Vagina (tissue), 2 donors: ENCODE measurements at regions not wholly inside any gene's neighbourhood (a gene's known extent, or its start where the extent isn't known, plus 50 kb on each side); places are given as distances from the start of the nearest gene placed in this dataset.

ENCODE experiments used
- DNase-seq, 2 donors: peaks; one replicate each; pipeline ENCODE4 v3.0.0-alpha.2; 2017; ENCODE audit errors: extremely low spot score in 2 of 2
- H3K27ac ChIP-seq: fragments of 200-600 bp; sonication (generic); one replicate; pipeline ENCODE4 v1.5.1; 2019
- H3K27me3 ChIP-seq: fragments of 200-600 bp; sonication (generic); one replicate; pipeline ENCODE4 v1.5.1; 2019
- H3K36me3 ChIP-seq, 2 donors: fragments of 200-600 bp; sonication (generic); one replicate each; pipeline ENCODE4 v1.5.1; 2017 to 2019
- H3K4me1 ChIP-seq: fragments of 200-600 bp; sonication (generic); one replicate; pipeline ENCODE4 v1.5.1; 2019
- H3K4me3 ChIP-seq, 2 donors: fragments of 200-600 bp; sonication (generic); 1 replicate in 1 of 2; 2 replicates in 1 of 2; pipeline ENCODE4 v1.5.1; 2016 to 2019
- H3K9me3 ChIP-seq: fragments of 200-600 bp; sonication (generic); one replicate; pipeline ENCODE4 v1.5.1; 2019
- CTCF ChIP-seq, 3 experiments: fragments of 450-650 bp in 2 of 3; fragments of 200-600 bp in 1 of 3; sonication (generic) in 1 of 3; IDR thresholded peaks; one replicate each; pipeline ENCODE4 v1.5.1; 2017 to 2019; ENCODE audit warnings: antibody characterized with exemption in 3 of 3, mild to moderate bottlenecking in 2 of 3, moderate library complexity in 2 of 3
- POLR2A ChIP-seq, 2 donors: fragments of 450-650 bp; IDR thresholded peaks; one replicate each; pipeline ENCODE4 v1.6.1; 2017; ENCODE audit warnings: antibody characterized with exemption in 2 of 2, mild to moderate bottlenecking in 2 of 2, moderate library complexity in 2 of 2
- POLR2AphosphoS5 ChIP-seq, 2 donors: sonication (generic); formaldehyde crosslinking; IDR thresholded peaks; one replicate each; pipeline ENCODE4 v1.9.0; 2017; ENCODE audit warnings: antibody characterized with exemption in 2 of 2, mild to moderate bottlenecking in 2 of 2, low read depth in 1 of 2; ENCODE audit not compliant: insufficient read depth in 1 of 2
- intact Hi-C: fragments of 100-400 bp; cut with DNase I; formaldehyde crosslinking; loops from one replicate; pipeline ENCODE4 v1.15.1; 2023

GRCh38 chr2:236733156-236733555, 163.5 kb downstream of the ACKR3 start:
- no peak overlapping the region for H3K4me3 ChIP-seq
- peaks cover 17% of the 10 kb centered on the region for H3K4me1 ChIP-seq
- intact Hi-C loops, result loop anchor here (10.0 kb wide), 1 partner anchor 158 kb away; no protein-coding TSS in a partner anchor
- no peak for DNase-seq
- TF ChIP-seq CTCF (IDR thresholded peaks at IDR 0.05) (no peak), POLR2AphosphoS5 (IDR thresholded peaks at IDR 0.05; ENCODE audit: insufficient read depth in 1 of 2, low read depth in 1 of 2) (no peak), POLR2A (IDR thresholded peaks at IDR 0.05) (no peak)
- no peaks in the 10 kb centered on the region for H3K27me3 ChIP-seq
- no peaks in the 10 kb centered on the region for H3K36me3 ChIP-seq
- H3K27ac ChIP-seq, result peak overlapping the region; percentile 60
- no peaks in the 10 kb centered on the region for H3K9me3 ChIP-seq

- H3K4me1 ChIP-seq, result peaks cover 17% of the 10 kb centered on the region
- no peaks in the 10 kb centered on the region for H3K9me3 ChIP-seq
- no peaks in the 10 kb centered on the region for H3K36me3 ChIP-seq
- H3K27ac ChIP-seq, result no peak overlapping the region
- TF ChIP-seq POLR2A (IDR thresholded peaks at IDR 0.05) (no peak), POLR2AphosphoS5 (IDR thresholded peaks at IDR 0.05; ENCODE audit: insufficient read depth in 1 of 2, low read depth in 1 of 2) (no peak), CTCF (IDR thresholded peaks at IDR 0.05) (no peak)
- no peak overlapping the region for H3K4me3 ChIP-seq
- DNase-seq, result no peak
- H3K27me3 ChIP-seq, result no peaks in the 10 kb centered on the region
- intact Hi-C loops, result loop anchor here (10.0 kb wide), 1 partner anchor 161 kb away; no protein-coding TSS in a partner anchor
Observed at GRCh38 chr2:236735825-236736238, 166.2 kb downstream of the ACKR3 start.

GRCh38 chr2:236738030-236738429, 168.4 kb downstream of the ACKR3 start:
- intact Hi-C loops, result loop anchor here (10.0 kb wide), 1 partner anchor 163 kb away; no protein-coding TSS in a partner anchor
- no peaks in the 10 kb centered on the region for H3K27me3 ChIP-seq
- H3K36me3 ChIP-seq, result no peaks in the 10 kb centered on the region
- H3K4me3 ChIP-seq, result no peak overlapping the region
- H3K27ac ChIP-seq, result no peak overlapping the region
- no peaks in the 10 kb centered on the region for H3K9me3 ChIP-seq
- H3K4me1 ChIP-seq, result peaks cover 3% of the 10 kb centered on the region
- TF ChIP-seq CTCF (IDR thresholded peaks at IDR 0.05) (no peak), POLR2A (IDR thresholded peaks at IDR 0.05) (no peak), POLR2AphosphoS5 (IDR thresholded peaks at IDR 0.05; ENCODE audit: insufficient read depth in 1 of 2, low read depth in 1 of 2) (no peak)
- DNase-seq, result peak in 1 of 2 donors; percentile 82

GRCh38 chr2:236738896-236739295, 169.3 kb downstream of the ACKR3 start:
- Histone ChIP-seq H3K36me3 (no peaks in the 10 kb centered on the region), H3K4me3 (no peak overlapping the region), H3K9me3 (no peaks in the 10 kb centered on the region), H3K4me1 (peaks cover 11% of the 10 kb centered on the region), H3K27ac (no peak overlapping the region), H3K27me3 (no peaks in the 10 kb centered on the region)
- intact Hi-C loops, result loop anchor here (10.0 kb wide), 1 partner anchor 164 kb away; no protein-coding TSS in a partner anchor
- TF ChIP-seq CTCF (IDR thresholded peaks at IDR 0.05) (no peak), POLR2AphosphoS5 (IDR thresholded peaks at IDR 0.05; ENCODE audit: insufficient read depth in 1 of 2, low read depth in 1 of 2) (no peak)
- no peak for DNase-seq

GRCh38 chr2:236739663-236740062, 170.0 kb downstream of the ACKR3 start:
- intact Hi-C loops, result loop anchor here (10.0 kb wide), 1 partner anchor 165 kb away; no protein-coding TSS in a partner anchor
- H3K9me3 ChIP-seq, result no peaks in the 10 kb centered on the region
- TF ChIP-seq CTCF (IDR thresholded peaks at IDR 0.05), result no peak
- no peaks in the 10 kb centered on the region for H3K36me3 ChIP-seq
- no peak for DNase-seq
- peaks cover 19% of the 10 kb centered on the region for H3K4me1 ChIP-seq
- no peaks in the 10 kb centered on the region for H3K27me3 ChIP-seq
- no peak overlapping the region for H3K27ac ChIP-seq
- no peak overlapping the region for H3K4me3 ChIP-seq
